Tibial nerve (tissue), 3 donors: ENCODE measurements at regions not wholly inside any gene's neighbourhood (a gene's known extent, or its start where the extent isn't known, plus 50 kb on each side); places are given as distances from the start of the nearest gene placed in this dataset.

Experiments used
- POLR2A ChIP-seq, 2 donors: fragments of 450-650 bp; IDR thresholded peaks; one replicate each; pipeline ENCODE4 v1.6.1; 2017; ENCODE audit warnings: antibody characterized with exemption in 2 of 2, mild to moderate bottlenecking in 2 of 2, moderate library complexity in 2 of 2
- TF ChIP-seq, protein P1 (sequence below), 5 experiments: fragments of 200-600 bp in 3 of 5; fragments of 450-650 bp in 2 of 5; sonication (generic) in 3 of 5; IDR thresholded peaks; one replicate each; pipeline ENCODE4 v1.5.1; 2016 to 2019; ENCODE audit warnings: antibody characterized with exemption in 5 of 5, mild to moderate bottlenecking in 3 of 5, moderate library complexity in 2 of 5

GRCh38 chr1:221334062-221334461 lies 407.8 kb downstream of the DUSP10 start:
- no peak for TF ChIP-seq POLR2A (IDR thresholded peaks at IDR 0.05)
- TF ChIP-seq, protein P1, sequence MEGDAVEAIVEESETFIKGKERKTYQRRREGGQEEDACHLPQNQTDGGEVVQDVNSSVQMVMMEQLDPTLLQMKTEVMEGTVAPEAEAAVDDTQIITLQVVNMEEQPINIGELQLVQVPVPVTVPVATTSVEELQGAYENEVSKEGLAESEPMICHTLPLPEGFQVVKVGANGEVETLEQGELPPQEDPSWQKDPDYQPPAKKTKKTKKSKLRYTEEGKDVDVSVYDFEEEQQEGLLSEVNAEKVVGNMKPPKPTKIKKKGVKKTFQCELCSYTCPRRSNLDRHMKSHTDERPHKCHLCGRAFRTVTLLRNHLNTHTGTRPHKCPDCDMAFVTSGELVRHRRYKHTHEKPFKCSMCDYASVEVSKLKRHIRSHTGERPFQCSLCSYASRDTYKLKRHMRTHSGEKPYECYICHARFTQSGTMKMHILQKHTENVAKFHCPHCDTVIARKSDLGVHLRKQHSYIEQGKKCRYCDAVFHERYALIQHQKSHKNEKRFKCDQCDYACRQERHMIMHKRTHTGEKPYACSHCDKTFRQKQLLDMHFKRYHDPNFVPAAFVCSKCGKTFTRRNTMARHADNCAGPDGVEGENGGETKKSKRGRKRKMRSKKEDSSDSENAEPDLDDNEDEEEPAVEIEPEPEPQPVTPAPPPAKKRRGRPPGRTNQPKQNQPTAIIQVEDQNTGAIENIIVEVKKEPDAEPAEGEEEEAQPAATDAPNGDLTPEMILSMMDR (IDR thresholded peaks at IDR 0.05): no peak
